ENCODE measurements at regions not wholly inside any gene's neighbourhood (a gene's known extent, or its start where the extent isn't known, plus 50 kb on each side); places are given as distances from the start of the nearest gene placed in this dataset.

DNA sequence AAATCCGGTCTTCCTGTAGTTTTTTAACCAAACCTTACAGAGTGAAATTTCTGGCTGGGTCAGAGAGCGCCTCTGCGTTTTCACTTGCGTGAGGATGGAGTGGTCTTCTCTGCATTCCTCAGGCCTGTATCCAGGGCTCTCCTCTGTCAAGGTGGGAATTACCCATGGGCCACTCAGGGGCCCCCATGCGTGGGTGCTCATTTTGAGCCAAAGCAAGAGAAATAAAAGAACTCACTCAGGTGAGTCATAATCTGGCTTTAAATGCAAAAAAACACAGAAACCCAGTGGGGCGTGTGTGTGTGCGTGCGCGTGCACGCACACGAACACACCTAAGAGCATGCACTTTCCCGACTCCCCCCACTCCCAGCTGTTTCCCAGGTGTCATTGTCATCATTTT lies 104.0 kb upstream of the PWP1 start:
- no peaks in the 10 kb centered on the region for H3K9me3 ChIP-seq
- no peaks in the 10 kb centered on the region for H3K36me3 ChIP-seq (ENCODE audit: insufficient read depth in 1 of 2, low read depth in 1 of 2)
- no peaks in the 10 kb centered on the region for H3K4me1 ChIP-seq
- no peak overlapping the region for H3K27ac ChIP-seq
- intact Hi-C loops (cut with DNase I) = no loop called here
- peaks cover 7 to 31% (median 9%) of the 10 kb centered on the region in 3 donors for H3K27me3 ChIP-seq (ENCODE audit: insufficient read depth in 3 of 3, low read length in 2 of 3)
- DNase-seq = no peak
- whole genome bisulfite sequencing, 3 donors = 65 to 68% (median 68%) methylated on average over 12 of the region's 12 CpGs
- no peak overlapping the region for H3K4me3 ChIP-seq
- no peak for ATAC-seq
- TF ChIP-seq, protein P1, sequence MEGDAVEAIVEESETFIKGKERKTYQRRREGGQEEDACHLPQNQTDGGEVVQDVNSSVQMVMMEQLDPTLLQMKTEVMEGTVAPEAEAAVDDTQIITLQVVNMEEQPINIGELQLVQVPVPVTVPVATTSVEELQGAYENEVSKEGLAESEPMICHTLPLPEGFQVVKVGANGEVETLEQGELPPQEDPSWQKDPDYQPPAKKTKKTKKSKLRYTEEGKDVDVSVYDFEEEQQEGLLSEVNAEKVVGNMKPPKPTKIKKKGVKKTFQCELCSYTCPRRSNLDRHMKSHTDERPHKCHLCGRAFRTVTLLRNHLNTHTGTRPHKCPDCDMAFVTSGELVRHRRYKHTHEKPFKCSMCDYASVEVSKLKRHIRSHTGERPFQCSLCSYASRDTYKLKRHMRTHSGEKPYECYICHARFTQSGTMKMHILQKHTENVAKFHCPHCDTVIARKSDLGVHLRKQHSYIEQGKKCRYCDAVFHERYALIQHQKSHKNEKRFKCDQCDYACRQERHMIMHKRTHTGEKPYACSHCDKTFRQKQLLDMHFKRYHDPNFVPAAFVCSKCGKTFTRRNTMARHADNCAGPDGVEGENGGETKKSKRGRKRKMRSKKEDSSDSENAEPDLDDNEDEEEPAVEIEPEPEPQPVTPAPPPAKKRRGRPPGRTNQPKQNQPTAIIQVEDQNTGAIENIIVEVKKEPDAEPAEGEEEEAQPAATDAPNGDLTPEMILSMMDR (IDR thresholded peaks at IDR 0.05) = no peak

DNA sequence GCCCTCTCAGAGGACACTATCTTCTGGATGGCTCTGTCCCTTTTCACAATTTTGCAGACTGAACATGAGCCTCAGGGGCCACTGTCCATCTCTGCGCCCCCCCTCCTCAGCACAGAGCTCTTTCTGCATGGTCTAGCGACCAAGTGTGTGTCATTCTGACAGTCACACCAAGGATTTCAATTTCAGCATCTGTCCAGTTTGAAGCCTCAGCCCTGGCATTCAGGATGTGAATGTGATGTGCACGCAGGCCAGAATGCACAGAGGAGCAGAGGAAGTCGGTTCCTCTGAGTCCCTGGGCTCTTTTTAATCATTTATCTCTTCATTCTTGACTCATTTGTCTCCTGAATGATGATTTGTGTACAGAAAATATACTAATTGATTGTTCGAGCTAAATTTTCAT lies 102.0 kb upstream of the PWP1 start:
- intact Hi-C loops (cut with DNase I) = no loop called here
- TF ChIP-seq, protein P1 (IDR thresholded peaks at IDR 0.05) = no peak
- DNase-seq = no peak
- Histone ChIP-seq H3K9me3 (peaks cover 7% of the 10 kb centered on the region), H3K36me3 (ENCODE audit: insufficient read depth in 1 of 2, low read depth in 1 of 2) (no peaks in the 10 kb centered on the region), H3K4me1 (no peaks in the 10 kb centered on the region), H3K4me3 (no peak overlapping the region), H3K27ac (no peak overlapping the region), H3K27me3 (ENCODE audit: insufficient read depth in 3 of 3, low read length in 2 of 3) (peaks cover 7 to 31% (median 9%) of the 10 kb centered on the region in 3 donors)
- ATAC-seq = no peak
- whole genome bisulfite sequencing, 3 donors = 72 to 77% (median 73%) methylated on average over 5 of the region's 5 CpGs

DNA sequence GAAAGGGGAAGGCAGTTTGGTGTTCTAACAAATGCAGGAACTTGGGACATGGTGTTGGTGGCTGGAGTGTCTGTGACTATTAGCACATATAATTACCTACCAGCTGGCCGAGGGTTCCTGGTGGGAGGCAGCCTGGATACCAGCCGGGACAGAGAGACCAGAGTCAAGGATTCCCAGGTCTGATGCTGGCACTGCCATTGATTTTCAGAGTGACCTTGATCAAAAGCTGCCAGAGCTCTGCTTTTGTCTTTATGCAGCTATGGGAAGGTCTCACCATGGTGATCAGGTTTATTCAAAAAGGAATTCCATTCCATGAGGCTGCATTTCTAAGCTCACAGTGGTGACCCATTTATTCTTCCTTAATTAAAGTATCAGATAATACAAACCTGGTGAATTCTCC lies 101.0 kb upstream of the PWP1 start:
- peaks cover 7% of the 10 kb centered on the region for H3K9me3 ChIP-seq
- no peak overlapping the region for H3K4me3 ChIP-seq
- ATAC-seq (no peak), DNase-seq (no peak)
- WGBS, 3 donors = 43 to 50% (median 44%) methylated on average over 2 of the region's 2 CpGs
- TF ChIP-seq, protein P1 (IDR thresholded peaks at IDR 0.05) = no peak
- peaks cover 7 to 31% (median 7%) of the 10 kb centered on the region in 3 donors for H3K27me3 ChIP-seq (ENCODE audit: insufficient read depth in 3 of 3, low read length in 2 of 3)
- H3K36me3 ChIP-seq (ENCODE audit: insufficient read depth in 1 of 2, low read depth in 1 of 2) = no peaks in the 10 kb centered on the region
- intact Hi-C loops (cut with DNase I) = no loop called here
- H3K4me1 ChIP-seq = no peaks in the 10 kb centered on the region
- no peak overlapping the region for H3K27ac ChIP-seq

GRCh38 chr12:107586256-107586970 lies 99.2 kb upstream of the PWP1 start:
- H3K4me3 ChIP-seq = no peak overlapping the region

More at GRCh38 chr12:107586256-107586970, 99.2 kb upstream of the PWP1 start:
- Histone ChIP-seq H3K4me1 (no peaks in the 10 kb centered on the region), H3K27ac (no peak overlapping the region), H3K36me3 (ENCODE audit: insufficient read depth in 1 of 2, low read depth in 1 of 2) (no peaks in the 10 kb centered on the region), H3K27me3 (ENCODE audit: insufficient read depth in 3 of 3, low read length in 2 of 3) (peaks cover 4 to 17% (median 7%) of the 10 kb centered on the region in 3 donors), H3K9me3 (peaks cover 7% of the 10 kb centered on the region)
- TF ChIP-seq, protein P1 (IDR thresholded peaks at IDR 0.05) = no peak
- DNase-seq = no peak
- 65 to 74% (median 70%) methylated on average over 12 of the region's 12 CpGs for WGBS, 3 donors
- intact Hi-C loops (cut with DNase I) = no loop called here
- no peak for ATAC-seq
